GM19025 (cell line): ENCODE measurements at regions not wholly inside any gene's neighbourhood (a gene's known extent, or its start where the extent isn't known, plus 50 kb on each side); places are given as distances from the start of the nearest gene placed in this dataset.
"Not testable (repeated sequence)": the region's sequence is repeated elsewhere in the genome, so short reads cannot be mapped to it uniquely, and the experiment has no call there.

ENCODE experiments used
- ATAC-seq: cut with Tn5 transposase; IDR thresholded peaks from one replicate; pipeline ENCODE4 v1.9.1; 2021; ENCODE audit warnings: mild to moderate bottlenecking, low read depth, moderate library complexity; ENCODE audit not compliant: unreplicated experiment

- ATAC-seq, result no peak
Measured at GRCh38 chr22:22169923-22170322, 74.7 kb upstream of the VPREB1 start.

- no peak for ATAC-seq
Measured at GRCh38 chr22:22168941-22169867, 75.4 kb upstream of the VPREB1 start.

- peak; percentile 15 for ATAC-seq
Measured at GRCh38 chr22:22168190-22168940, 76.2 kb upstream of the VPREB1 start.

DNA sequence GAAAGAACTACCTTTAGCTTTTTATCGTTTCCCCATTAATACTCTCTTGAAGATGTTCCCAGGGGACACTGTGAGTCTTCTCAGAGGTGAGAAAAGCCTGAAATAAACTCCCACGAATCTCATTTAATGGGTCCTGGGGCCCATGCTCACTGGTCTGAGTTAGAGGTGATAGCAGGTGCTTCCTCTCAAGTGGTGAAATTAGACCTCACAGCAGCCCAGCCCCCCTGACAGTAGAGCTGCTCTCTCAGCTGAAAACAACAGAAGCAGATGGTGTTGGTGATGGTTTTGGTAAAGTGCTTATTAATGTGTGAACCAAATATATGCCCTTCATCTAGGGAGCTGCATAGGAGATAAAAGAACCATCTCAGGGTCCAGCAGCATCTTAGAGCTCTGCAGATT is 76.8 kb upstream of the VPREB1 start:
- peak; percentile 68 for ATAC-seq

GRCh38 chr22:22166941-22167713 is 77.5 kb upstream of the VPREB1 start:
- ATAC-seq, result no peak

GRCh38 chr22:22165936-22166710 is 78.5 kb upstream of the VPREB1 start:
- no peak for ATAC-seq

- no peak for ATAC-seq
Measured at GRCh38 chr22:22164541-22165272, 79.9 kb upstream of the VPREB1 start.

DNA sequence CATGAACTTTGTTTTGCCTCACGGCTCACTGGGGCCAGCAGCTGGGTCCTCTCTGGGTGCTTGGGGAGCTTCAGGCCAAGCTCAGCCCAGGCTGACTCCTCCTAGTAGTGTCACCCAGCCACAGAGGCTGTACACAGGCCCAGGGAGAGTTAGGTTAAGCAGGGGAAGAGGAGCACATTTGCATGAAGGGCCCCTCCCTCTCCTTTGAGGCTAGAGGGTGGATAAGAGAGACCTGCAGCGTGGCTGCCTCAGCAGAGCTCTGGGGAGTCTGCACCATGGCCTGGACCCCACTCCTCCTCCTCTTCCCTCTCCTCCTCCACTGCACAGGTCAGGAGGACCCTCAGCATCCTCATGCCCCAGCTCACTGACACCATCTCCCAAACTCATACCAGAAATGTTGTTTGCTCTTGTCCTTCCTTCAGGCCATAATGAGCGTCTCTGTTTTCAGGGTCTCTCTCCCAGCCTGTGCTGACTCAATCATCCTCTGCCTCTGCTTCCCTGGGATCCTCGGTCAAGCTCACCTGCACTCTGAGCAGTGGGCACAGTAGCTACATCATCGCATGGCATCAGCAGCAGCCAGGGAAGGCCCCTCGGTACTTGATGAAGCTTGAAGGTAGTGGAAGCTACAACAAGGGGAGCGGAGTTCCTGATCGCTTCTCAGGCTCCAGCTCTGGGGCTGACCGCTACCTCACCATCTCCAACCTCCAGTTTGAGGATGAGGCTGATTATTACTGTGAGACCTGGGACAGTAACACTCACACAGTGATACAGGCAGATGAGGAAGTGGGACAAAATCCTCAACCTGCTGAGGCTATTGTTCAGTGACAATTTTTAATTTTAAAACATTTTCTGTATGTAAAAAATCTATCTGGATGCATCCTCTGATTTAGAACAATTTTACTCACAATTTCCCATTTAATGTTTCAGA is 82.4 kb upstream of the VPREB1 start:
- ATAC-seq, result peak; percentile 87

DNA sequence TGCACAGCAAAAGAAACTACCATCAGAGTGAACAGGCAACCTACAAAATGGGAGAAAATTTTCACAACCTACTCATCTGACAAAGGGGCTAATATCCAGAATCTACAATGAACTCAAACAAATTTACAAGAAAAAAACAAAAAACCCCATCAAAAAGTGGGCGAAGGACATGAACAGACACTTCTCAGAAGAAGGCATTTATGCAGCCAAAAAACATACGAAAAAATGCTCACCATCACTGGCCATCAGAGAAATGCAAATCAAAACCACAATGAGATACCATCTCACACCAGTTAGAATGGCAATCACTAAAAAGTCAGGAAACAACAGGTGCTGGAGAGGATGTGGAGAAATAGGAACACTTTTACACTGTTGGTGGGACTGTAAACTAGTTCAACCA is 83.8 kb upstream of the VPREB1 start:
- ATAC-seq, result not testable (repeated sequence)

- no peak for ATAC-seq
Measured at GRCh38 chr22:22159384-22159783, 85.2 kb upstream of the VPREB1 start.

DNA sequence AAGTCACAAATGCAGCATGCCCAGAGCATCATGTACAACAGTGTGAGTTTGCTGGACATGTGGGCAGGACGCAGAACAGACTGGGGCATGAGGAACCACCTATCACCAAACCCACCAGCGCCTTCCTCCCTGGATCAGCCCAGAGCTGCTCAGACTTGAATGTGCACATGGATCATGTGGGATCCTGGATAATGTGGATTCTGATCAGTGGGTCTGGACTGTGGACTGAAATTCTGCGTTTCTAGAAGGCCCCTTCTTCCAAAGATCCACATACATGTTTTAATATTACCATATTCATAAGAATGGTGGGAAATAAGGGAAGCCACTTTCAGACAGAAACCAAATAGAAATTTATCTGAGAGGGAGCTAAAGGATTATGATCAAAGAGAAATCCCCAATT is 85.6 kb upstream of the VPREB1 start:
- no peak for ATAC-seq

DNA sequence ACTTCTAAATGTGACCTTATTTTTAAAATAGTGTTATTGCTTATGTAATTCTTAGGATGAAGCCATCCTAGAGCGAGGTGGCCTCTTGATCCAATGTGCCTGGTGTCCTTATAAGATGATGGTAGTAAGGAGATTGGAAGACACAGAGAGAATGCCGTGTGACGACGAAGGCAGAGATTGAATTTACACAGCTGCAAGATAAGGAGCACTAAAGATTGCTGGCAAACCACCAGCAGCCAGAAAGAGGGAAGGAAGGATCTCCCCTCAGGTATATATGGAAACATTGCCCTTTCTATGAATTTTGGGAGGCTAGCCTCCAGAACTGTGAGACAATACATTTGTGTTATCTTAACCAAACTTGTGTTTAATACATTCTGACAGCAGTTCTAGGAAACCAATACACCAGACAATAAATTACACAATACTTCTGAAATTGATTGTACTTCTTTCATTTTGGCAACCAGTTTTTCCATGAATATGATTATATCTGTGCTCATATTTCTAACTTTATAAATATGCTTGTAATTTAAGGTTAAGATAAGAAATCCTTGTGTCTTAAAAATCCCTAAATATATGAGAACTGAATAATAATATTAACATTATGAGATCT is 86.3 kb upstream of the VPREB1 start:
- no peak for ATAC-seq

GRCh38 chr22:22157348-22157725 is 87.2 kb upstream of the VPREB1 start:
- ATAC-seq, result no peak

- no peak for ATAC-seq
Measured at GRCh38 chr22:22156716-22157347, 87.8 kb upstream of the VPREB1 start.

GRCh38 chr22:22156348-22156715 is 88.3 kb upstream of the VPREB1 start:
- no peak for ATAC-seq

DNA sequence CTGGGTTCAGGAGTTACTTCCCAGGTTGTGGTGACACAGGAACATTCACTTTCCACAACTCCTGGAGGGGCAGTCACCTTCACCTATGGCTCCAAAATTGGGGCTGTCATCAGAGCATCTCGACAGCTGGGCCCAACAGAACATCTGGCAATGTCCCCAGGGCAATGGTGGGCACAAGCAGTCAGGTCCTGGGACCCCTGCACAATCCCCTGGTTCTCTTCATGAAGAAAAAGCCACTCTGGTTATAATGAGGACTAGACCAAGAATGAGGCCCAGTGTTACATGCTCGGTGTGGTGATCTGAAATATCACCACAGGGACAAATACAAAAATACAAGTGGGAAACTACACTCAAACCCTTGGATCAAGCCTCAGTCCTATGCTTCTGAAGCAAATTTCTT is 89.0 kb upstream of the VPREB1 start:
- no peak for ATAC-seq

DNA sequence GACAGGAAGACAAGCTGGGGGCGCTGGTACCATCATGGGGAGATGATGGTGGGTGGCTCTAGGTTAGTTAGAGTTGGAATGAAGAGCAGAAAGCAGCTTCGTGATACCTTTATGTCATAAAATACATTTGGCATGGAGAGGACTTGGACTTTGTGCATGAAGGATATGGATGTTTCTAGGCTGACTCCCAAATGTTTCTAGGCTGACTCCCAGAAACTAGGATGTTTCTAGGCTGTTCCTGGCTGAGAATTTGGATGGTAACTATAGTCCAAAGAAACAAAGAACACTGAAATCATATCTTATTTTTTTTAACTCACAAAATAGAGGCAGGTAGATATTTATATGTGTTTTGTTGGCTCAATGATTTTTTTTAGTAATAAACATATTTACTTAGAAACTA is 89.4 kb upstream of the VPREB1 start:
- no peak for ATAC-seq

DNA sequence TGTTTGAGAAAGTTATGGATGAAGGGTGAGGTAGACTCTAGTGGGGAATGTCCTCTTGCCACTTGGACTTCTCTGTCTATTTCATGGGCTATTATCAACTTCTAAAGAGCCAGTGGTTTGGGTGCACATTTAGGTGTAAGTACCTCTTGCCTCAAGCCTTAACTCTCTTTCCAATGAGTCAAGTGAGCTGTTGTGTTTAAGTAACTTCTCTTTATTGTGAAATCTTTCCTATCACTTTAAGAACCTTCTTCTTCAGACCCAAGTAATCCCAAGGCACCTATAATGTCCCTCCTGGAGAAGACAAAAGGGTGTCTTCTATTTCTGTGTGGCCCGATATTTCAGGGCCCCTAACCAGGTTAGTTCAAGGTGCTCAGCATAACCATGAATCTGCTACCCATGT is 90.5 kb upstream of the VPREB1 start:
- no peak for ATAC-seq
